ENCODE measurements at regions not wholly inside any gene's neighbourhood (a gene's known extent, or its start where the extent isn't known, plus 50 kb on each side); places are given as distances from the start of the nearest gene placed in this dataset.

- TF ChIP-seq CTCF (IDR thresholded peaks at IDR 0.05) (no peak), ZNF396 (CRISPR knock-in tag; IDR thresholded peaks at IDR 0.05; ENCODE audit: borderline replicate concordance) (no peak), MAX (CRISPR knock-in tag; IDR thresholded peaks at IDR 0.05) (no peak), ATF1 (CRISPR knock-in tag; IDR thresholded peaks at IDR 0.05) (no peak), ZNF512 (CRISPR knock-in tag; IDR thresholded peaks at IDR 0.05; ENCODE audit: borderline replicate concordance) (no peak), NFE2L1 (CRISPR knock-in tag; IDR thresholded peaks at IDR 0.05) (no peak), OVOL2 (CRISPR knock-in tag; IDR thresholded peaks at IDR 0.05; ENCODE audit: borderline replicate concordance) (no peak), EMX1 (CRISPR knock-in tag; IDR thresholded peaks at IDR 0.05) (no peak), PRRX2 (CRISPR knock-in tag; IDR thresholded peaks at IDR 0.05) (no peak), CDX4 (CRISPR knock-in tag; IDR thresholded peaks at IDR 0.05; ENCODE audit: borderline replicate concordance) (no peak), ATF6 (CRISPR knock-in tag; IDR thresholded peaks at IDR 0.05) (no peak), TP53 (CRISPR knock-in tag; IDR thresholded peaks at IDR 0.05) (no peak)
Measured at GRCh38 chr1:233549404-233549803, 64.5 kb upstream of the KCNK1 start.
